Gastrocnemius medialis (tissue), 4 donors: ENCODE measurements at regions not wholly inside any gene's neighbourhood (a gene's known extent, or its start where the extent isn't known, plus 50 kb on each side); places are given as distances from the start of the nearest gene placed in this dataset.

Experiments
- CTCF ChIP-seq, 5 experiments: fragments of 450-650 bp in 3 of 5; fragments of 200-600 bp in 2 of 5; sonication (generic) in 2 of 5; IDR thresholded peaks in 4 of 5; conservative IDR thresholded peaks in 1 of 5; 1 replicate in 4 of 5; 2 replicates in 1 of 5; pipeline ENCODE4 v1.5.1; 2016 to 2019; ENCODE audit warnings: antibody characterized with exemption in 5 of 5, mild to moderate bottlenecking in 3 of 5, moderate library complexity in 3 of 5
- POLR2A ChIP-seq, 2 donors: fragments of 450-650 bp; IDR thresholded peaks; one replicate each; pipeline ENCODE4 v1.6.1; 2017; ENCODE audit warnings: antibody characterized with exemption in 2 of 2, mild to moderate bottlenecking in 2 of 2, moderate library complexity in 2 of 2

GRCh38 chr5:133714161-133714915 is 102.0 kb upstream of the FSTL4 start:
- TF ChIP-seq CTCF (IDR thresholded peaks at IDR 0.05 in 4 of 5, conservative IDR thresholded peaks at IDR 0.05 in 1 of 5) (no peak), POLR2A (IDR thresholded peaks at IDR 0.05) (no peak)
